HCT116 (cell line): ENCODE measurements at regions not wholly inside any gene's neighbourhood (a gene's known extent, or its start where the extent isn't known, plus 50 kb on each side); places are given as distances from the start of the nearest gene placed in this dataset.

ENCODE experiments used
- ATAC-seq: fragments of 200-7000 bp; cut with Tn5 transposase; 2 replicates; pipeline ENCODE4 v1.9.1; 2020; ENCODE audit warnings: mild to moderate bottlenecking, moderate library complexity
- BruUV-seq: library from RNA; stranded (reverse); fragments of 400-500 nt; replicated peaks from 2 replicates; lab custom pipeline; 2021; lab: Mats Ljungman, UMichigan
- CTCF ChIA-PET: fragments of 300-600 bp; sonication (Branson Sonifier 250); formaldehyde crosslinking; loops from one replicate; lab custom pipeline; 2021; ENCODE audit warnings: antibody characterized with exemption; lab: Charles Lee
- POLR2A ChIA-PET: fragments of 300-600, 350-600 bp; sonication (Branson Sonifier 250); formaldehyde crosslinking; loops from one replicate; lab custom pipeline; 2021; ENCODE audit warnings: antibody characterized with exemption; lab: Charles Lee
- RAD21 ChIA-PET, 2 experiments: fragments of 300-600 bp; sonication (Branson Sonifier 250); formaldehyde crosslinking; loops; one replicate each; lab custom pipeline; 2023; ENCODE audit warnings: low total read pairs in 2 of 2; ENCODE audit not compliant: uncharacterized antibody in 2 of 2, unreplicated experiment in 2 of 2, low non-redundant PET in 1 of 2; lab: Charles Lee
- DNase-seq: peaks from one replicate; pipeline ENCODE4 v3.0.0-alpha.2; 2010; ENCODE audit warnings: low read depth, low spot score
- H2AFZ ChIP-seq: fragments of 200-600 bp; shearing (Covaris generic), sonication (generic); 2 replicates; pipeline ENCODE4 v1.6.1; 2017; ENCODE audit warnings: low read depth, mixed run types, mixed read lengths, antibody characterized with exemption, low read length; ENCODE audit not compliant: poor library complexity, severe bottlenecking
- H3K27ac ChIP-seq: 2 replicates; pipeline ENCODE4 v1.5.1; 2012; ENCODE audit warnings: low read depth, low read length
- H3K27me3 ChIP-seq: fragments of 200-600 bp; sonication (generic); 2 replicates; pipeline ENCODE4 v1.6.1; 2016; ENCODE audit warnings: mixed run types, low read length, mixed read lengths; ENCODE audit not compliant: insufficient read depth
- H3K36me3 ChIP-seq, 2 experiments: fragments of 200-500 bp in 1 of 2; fragments of 200-600 bp in 1 of 2; sonication (Bioruptor generic) in 1 of 2; sonication (generic) in 1 of 2; 2 replicates each; pipeline versions ENCODE4 v1.5.1 to v1.6.1; 2014 to 2016; ENCODE audit warnings: low read length in 2 of 2, inconsistent platforms in 1 of 2, mixed read lengths in 1 of 2, mixed run types in 1 of 2; ENCODE audit not compliant: insufficient read depth in 2 of 2, control insufficient read depth in 1 of 2
- H3K4me1 ChIP-seq, 2 experiments: fragments of 200-600 bp in 1 of 2; sonication (generic) in 1 of 2; 2 replicates each; pipeline versions ENCODE4 v1.5.1 to v1.6.1; 2012 to 2017; ENCODE audit warnings: low read length in 2 of 2, inconsistent platforms in 1 of 2, mild to moderate bottlenecking in 1 of 2, mixed read lengths in 1 of 2, mixed run types in 1 of 2, moderate library complexity in 1 of 2; ENCODE audit not compliant: insufficient read depth in 2 of 2, control insufficient read depth in 1 of 2
- H3K4me2 ChIP-seq: fragments of 200-600 bp; sonication (generic); 2 replicates; pipeline ENCODE4 v1.6.1; 2017; ENCODE audit warnings: mixed run types, low read length, mixed read lengths
- H3K4me3 ChIP-seq, 2 experiments: fragments of 200-600 bp in 1 of 2; sonication (generic) in 1 of 2; replicated peaks in 1 of 2; 2 replicates each; pipeline ENCODE4 v1.5.1; 2011 to 2016; ENCODE audit warnings: low read length in 2 of 2, control low read depth in 1 of 2, low read depth in 1 of 2, mild to moderate bottlenecking in 1 of 2, mixed read lengths in 1 of 2, mixed run types in 1 of 2
- H3K79me2 ChIP-seq: fragments of 200-600 bp; sonication (generic); 2 replicates; pipeline ENCODE4 v1.6.1; 2017; ENCODE audit warnings: mild to moderate bottlenecking, mixed run types, low read length, moderate library complexity, mixed read lengths; ENCODE audit not compliant: insufficient read depth
- H3K9ac ChIP-seq: fragments of 200-600 bp; sonication (generic); 2 replicates; pipeline ENCODE4 v1.6.1; 2016; ENCODE audit warnings: low read length, mixed read lengths
- H3K9me2 ChIP-seq: fragments of 200-600 bp; sonication (generic), shearing (Covaris generic); 2 replicates; pipeline ENCODE4 v1.6.1; 2017; ENCODE audit warnings: mixed run types, mild to moderate bottlenecking, moderate library complexity; ENCODE audit not compliant: insufficient read depth
- H3K9me3 ChIP-seq, 2 experiments: fragments of 200-500 bp in 1 of 2; fragments of 200-600 bp in 1 of 2; sonication (Bioruptor generic) in 1 of 2; sonication (generic) in 1 of 2; 2 replicates each; pipeline ENCODE4 v1.6.1; 2014 to 2017; ENCODE audit warnings: low read length in 2 of 2, mixed read lengths in 2 of 2, inconsistent platforms in 1 of 2, low read depth in 1 of 2, mild to moderate bottlenecking in 1 of 2, mixed run types in 1 of 2, moderate library complexity in 1 of 2; ENCODE audit not compliant: control insufficient read depth in 1 of 2, insufficient read depth in 1 of 2
- H4K20me1 ChIP-seq: fragments of 200-600 bp; sonication (generic), shearing (Covaris generic); 2 replicates; pipeline ENCODE4 v1.6.1; 2017; ENCODE audit warnings: mixed run types, mild to moderate bottlenecking, moderate library complexity; ENCODE audit not compliant: insufficient read depth
- EZH2 ChIP-seq: fragments of 200-600 bp; sonication (generic); IDR thresholded peaks from 2 replicates; pipeline ENCODE4 v1.6.1; 2017; ENCODE audit warnings: antibody characterized with exemption, mixed run types
- JUND ChIP-seq: IDR thresholded peaks from 2 replicates; pipeline ENCODE4 v1.6.1; 2012
- POLR2AphosphoS5 ChIP-seq: IDR thresholded peaks from 2 replicates; pipeline ENCODE4 v1.6.1; 2011; ENCODE audit warnings: mild to moderate bottlenecking, low read depth, low read length, moderate library complexity
- REST ChIP-seq: IDR thresholded peaks from 2 replicates; pipeline ENCODE4 v1.6.1; 2012; ENCODE audit warnings: low read depth
- SRF ChIP-seq: IDR thresholded peaks from 2 replicates; pipeline ENCODE4 v1.6.1; 2012; ENCODE audit warnings: low read depth
- TCF7L2 ChIP-seq: IDR thresholded peaks from 2 replicates; pipeline ENCODE4 v1.7.0; 2011; ENCODE audit warnings: borderline replicate concordance, inconsistent platforms; ENCODE audit not compliant: insufficient read depth, insufficient read length; ENCODE audit errors: extremely low read depth
- ZFX ChIP-seq: fragments of 450-650 bp; IDR thresholded peaks from 2 replicates; pipeline ENCODE4 v1.6.1; 2017
- ZNF274 ChIP-seq: fragments of 200-500 bp; sonication (Bioruptor generic); IDR thresholded peaks from 2 replicates; pipeline ENCODE4 v1.6.1; 2014; ENCODE audit warnings: mild to moderate bottlenecking, low read depth, low read length, inconsistent platforms
- intact Hi-C: fragments of 100-400 bp; cut with micrococcal nuclease; formaldehyde crosslinking; loops from 2 replicates; pipeline ENCODE4 v1.10.0; 2022

GRCh38 chr10:84876116-84876999 is 548.0 kb downstream of the CCSER2 start:
- BruUV-seq, result no TSS peak
- intact Hi-C loops, result no loop called here
- ChIA-PET POLR2A (no interaction called here), RAD21 (no interaction called here), CTCF (no interaction called here)
- Histone ChIP-seq H4K20me1 (no peaks in the 10 kb centered on the region), H3K4me2 (no peak overlapping the region), H3K36me3 (no peaks in the 10 kb centered on the region), H3K4me3 (no peak overlapping the region), H3K4me1 (no peaks in the 10 kb centered on the region), H3K27me3 (peaks cover 12% of the 10 kb centered on the region; the same call in 1 of the 2 replicates), H3K9ac (no peak overlapping the region), H3K27ac (no peak overlapping the region), H3K9me2 (no peaks in the 10 kb centered on the region), H2AFZ (no peak overlapping the region), H3K79me2 (no peaks in the 10 kb centered on the region), H3K9me3 (no peaks in the 10 kb centered on the region)
- TF ChIP-seq ZFX (no peak), TCF7L2 (no peak), EZH2 (no peak), POLR2AphosphoS5 (no peak), REST (no peak), SRF (no peak), JUND (no peak), ZNF274 (no peak)
- no peak for DNase-seq
- no peak for ATAC-seq
